WTC11 (cell line): ENCODE measurements at regions not wholly inside any gene's neighbourhood (a gene's known extent, or its start where the extent isn't known, plus 50 kb on each side); places are given as distances from the start of the nearest gene placed in this dataset.

Experiments
- ATAC-seq: fragments of 200-7000 bp; cut with Tn5 transposase; 2 replicates; pipeline ENCODE4 v1.10.0; 2021; ENCODE audit warnings: mild to moderate bottlenecking, moderate library complexity
- CTCF ChIA-PET: fragments of 300-600 bp; sonication (Branson Sonifier 250); formaldehyde crosslinking; loops from one replicate; lab custom pipeline; 2021; ENCODE audit warnings: antibody characterized with exemption; lab: Charles Lee
- POLR2A ChIA-PET: fragments of 350-600 bp; sonication (Branson Sonifier 250); formaldehyde crosslinking; loops from one replicate; lab custom pipeline; 2021; ENCODE audit warnings: antibody characterized with exemption; lab: Charles Lee
- DNase-seq: peaks from one replicate; pipeline ENCODE4 v3.0.0; 2021; ENCODE audit warnings: low spot score
- H3K27ac Mint-ChIP-seq: 2 replicates; pipeline ENCODE4 v1.8.0; 2021; ENCODE audit warnings: mixed read lengths
- H3K27me3 Mint-ChIP-seq: 2 replicates; pipeline ENCODE4 v1.8.0; 2021; ENCODE audit warnings: low read depth, mild to moderate bottlenecking, moderate library complexity, mixed read lengths
- H3K36me3 Mint-ChIP-seq: 2 replicates; pipeline ENCODE4 v1.8.0; 2021; ENCODE audit warnings: mixed read lengths
- H3K4me1 Mint-ChIP-seq: 2 replicates; pipeline ENCODE4 v1.8.0; 2022; ENCODE audit warnings: mixed read lengths
- H3K4me3 Mint-ChIP-seq: 2 replicates; pipeline ENCODE4 v1.8.0; 2021; ENCODE audit warnings: mild to moderate bottlenecking, moderate library complexity, mixed read lengths
- H3K9me3 Mint-ChIP-seq: 2 replicates; pipeline ENCODE4 v1.8.0; 2021; ENCODE audit warnings: mixed read lengths
- EMX1 ChIP-seq: fragments of 250-450 bp; sonication (Bioruptor Pico); IDR thresholded peaks from 2 replicates; pipeline ENCODE4 v1.8.0; 2021; ENCODE audit warnings: mild to moderate bottlenecking
- ETV6 ChIP-seq: sonication (generic); formaldehyde crosslinking; IDR thresholded peaks from 2 replicates; pipeline ENCODE4 v1.8.1; 2022; ENCODE audit warnings: mild to moderate bottlenecking, missing genetic modification reagents
- JAZF1 ChIP-seq: fragments of 250-450 bp; sonication (Bioruptor Pico); IDR thresholded peaks from 2 replicates; pipeline ENCODE4 v1.9.0; 2021; ENCODE audit warnings: moderate library complexity, mild to moderate bottlenecking, inconsistent platforms
- MYBL2 ChIP-seq: sonication (generic); formaldehyde crosslinking; IDR thresholded peaks from 2 replicates; pipeline ENCODE4 v1.8.1; 2023; ENCODE audit warnings: mild to moderate bottlenecking, moderate library complexity, missing genetic modification reagents
- NFE2L1 ChIP-seq: sonication (generic); formaldehyde crosslinking; IDR thresholded peaks from 2 replicates; pipeline ENCODE4 v1.8.1; 2023; ENCODE audit warnings: missing genetic modification reagents
- NFYB ChIP-seq: sonication (generic); formaldehyde crosslinking; conservative IDR thresholded peaks from 2 replicates; pipeline ENCODE4 v1.8.0; 2022; ENCODE audit warnings: low read depth, missing genetic modification reagents
- NR1H2 ChIP-seq: sonication (generic); formaldehyde crosslinking; IDR thresholded peaks from 2 replicates; pipeline ENCODE4 v1.9.0; 2021; ENCODE audit warnings: mild to moderate bottlenecking, moderate library complexity, missing genetic modification reagents
- RORB ChIP-seq: fragments of 250-450 bp; sonication (Bioruptor Pico); IDR thresholded peaks from 2 replicates; pipeline ENCODE4 v1.9.0; 2021; ENCODE audit warnings: mild to moderate bottlenecking
- SP1 ChIP-seq: sonication (generic); formaldehyde crosslinking; conservative IDR thresholded peaks from 2 replicates; pipeline ENCODE4 v1.8.1; 2022; ENCODE audit warnings: missing genetic modification reagents
- ZNF121 ChIP-seq: sonication (generic); formaldehyde crosslinking; IDR thresholded peaks from 2 replicates; pipeline ENCODE4 v1.8.0; 2023; ENCODE audit warnings: missing genetic modification reagents
- ZNF263 ChIP-seq: sonication (generic); formaldehyde crosslinking; IDR thresholded peaks from 2 replicates; pipeline ENCODE4 v1.8.1; 2022; ENCODE audit warnings: low read depth, mild to moderate bottlenecking, moderate library complexity, missing genetic modification reagents
- ZNF423 ChIP-seq: fragments of 250-450 bp; sonication (Bioruptor Pico); IDR thresholded peaks from 2 replicates; pipeline ENCODE4 v2.1.2; 2022; ENCODE audit warnings: mild to moderate bottlenecking, moderate library complexity
- TF ChIP-seq, protein P1 (sequence below): sonication (generic); formaldehyde crosslinking; IDR thresholded peaks from 2 replicates; pipeline ENCODE4 v1.8.0; 2022; ENCODE audit warnings: mild to moderate bottlenecking, missing genetic modification reagents
- TF ChIP-seq, protein P2 (sequence below): sonication (generic); formaldehyde crosslinking; IDR thresholded peaks from 2 replicates; pipeline ENCODE4 v1.8.0; 2023; ENCODE audit warnings: missing genetic modification reagents
- TF ChIP-seq, protein P3 (sequence below): sonication (generic); formaldehyde crosslinking; IDR thresholded peaks from 2 replicates; pipeline ENCODE4 v1.8.1; 2022; ENCODE audit warnings: mild to moderate bottlenecking, moderate library complexity, missing genetic modification reagents
- TF ChIP-seq, protein P4 (sequence below): fragments of 250-450 bp; sonication (Bioruptor Pico); IDR thresholded peaks from 2 replicates; pipeline ENCODE4 v1.9.0; 2021; ENCODE audit warnings: mild to moderate bottlenecking, borderline replicate concordance
- TF ChIP-seq, protein P5 (sequence below): sonication (generic); formaldehyde crosslinking; IDR thresholded peaks from 2 replicates; pipeline ENCODE4 v1.8.1; 2023; ENCODE audit warnings: mild to moderate bottlenecking, missing genetic modification reagents, moderate library complexity
- TF ChIP-seq, protein P6 (sequence below): fragments of 250-450 bp; sonication (Bioruptor Pico); IDR thresholded peaks from 2 replicates; pipeline ENCODE4 v1.8.0; 2021; ENCODE audit warnings: mild to moderate bottlenecking
- TF ChIP-seq, protein P7 (sequence below): sonication (generic); formaldehyde crosslinking; IDR thresholded peaks from 2 replicates; pipeline ENCODE4 v1.8.0; 2023; ENCODE audit warnings: missing genetic modification reagents, mild to moderate bottlenecking, borderline replicate concordance

DNA sequence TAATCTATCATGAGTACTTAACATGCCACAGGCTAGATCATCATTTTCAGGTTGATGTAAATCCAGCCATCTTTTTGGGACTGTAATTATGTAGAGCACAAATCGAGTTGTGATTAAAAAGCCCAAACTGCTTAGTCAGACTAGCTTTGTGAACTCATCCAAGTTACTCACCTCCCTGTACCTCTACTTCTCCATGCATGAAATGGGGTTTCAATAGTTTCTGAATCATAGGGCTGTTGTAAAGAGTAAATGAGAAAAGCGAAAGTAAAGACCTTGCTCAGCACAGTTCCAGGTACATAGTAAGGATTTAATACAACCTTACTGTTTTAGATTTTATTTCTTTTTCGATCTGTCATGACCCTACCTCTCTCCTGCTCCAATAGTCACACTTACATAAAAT, 85.6 kb upstream of the GAP43 start:
- ChIA-PET POLR2A (no interaction called here), CTCF (no interaction called here)
- Mint-ChIP-seq H3K27ac (no peak overlapping the region), H3K4me1 (no peaks in the 10 kb centered on the region), H3K4me3 (no peak overlapping the region), H3K36me3 (no peaks in the 10 kb centered on the region), H3K27me3 (peaks cover 5% of the 10 kb centered on the region), H3K9me3 (no peaks in the 10 kb centered on the region)
- DNase-seq (no peak), ATAC-seq (no peak)
- TF ChIP-seq ETV6 (CRISPR knock-in tag) (no peak), JAZF1 (CRISPR knock-in tag) (no peak)
- TF ChIP-seq, protein P1, sequence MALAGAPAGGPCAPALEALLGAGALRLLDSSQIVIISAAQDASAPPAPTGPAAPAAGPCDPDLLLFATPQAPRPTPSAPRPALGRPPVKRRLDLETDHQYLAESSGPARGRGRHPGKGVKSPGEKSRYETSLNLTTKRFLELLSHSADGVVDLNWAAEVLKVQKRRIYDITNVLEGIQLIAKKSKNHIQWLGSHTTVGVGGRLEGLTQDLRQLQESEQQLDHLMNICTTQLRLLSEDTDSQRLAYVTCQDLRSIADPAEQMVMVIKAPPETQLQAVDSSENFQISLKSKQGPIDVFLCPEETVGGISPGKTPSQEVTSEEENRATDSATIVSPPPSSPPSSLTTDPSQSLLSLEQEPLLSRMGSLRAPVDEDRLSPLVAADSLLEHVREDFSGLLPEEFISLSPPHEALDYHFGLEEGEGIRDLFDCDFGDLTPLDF (CRISPR knock-in tag), result no peak
- TF ChIP-seq, protein P2, sequence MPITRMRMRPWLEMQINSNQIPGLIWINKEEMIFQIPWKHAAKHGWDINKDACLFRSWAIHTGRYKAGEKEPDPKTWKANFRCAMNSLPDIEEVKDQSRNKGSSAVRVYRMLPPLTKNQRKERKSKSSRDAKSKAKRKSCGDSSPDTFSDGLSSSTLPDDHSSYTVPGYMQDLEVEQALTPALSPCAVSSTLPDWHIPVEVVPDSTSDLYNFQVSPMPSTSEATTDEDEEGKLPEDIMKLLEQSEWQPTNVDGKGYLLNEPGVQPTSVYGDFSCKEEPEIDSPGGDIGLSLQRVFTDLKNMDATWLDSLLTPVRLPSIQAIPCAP (CRISPR knock-in tag), result no peak

DNA sequence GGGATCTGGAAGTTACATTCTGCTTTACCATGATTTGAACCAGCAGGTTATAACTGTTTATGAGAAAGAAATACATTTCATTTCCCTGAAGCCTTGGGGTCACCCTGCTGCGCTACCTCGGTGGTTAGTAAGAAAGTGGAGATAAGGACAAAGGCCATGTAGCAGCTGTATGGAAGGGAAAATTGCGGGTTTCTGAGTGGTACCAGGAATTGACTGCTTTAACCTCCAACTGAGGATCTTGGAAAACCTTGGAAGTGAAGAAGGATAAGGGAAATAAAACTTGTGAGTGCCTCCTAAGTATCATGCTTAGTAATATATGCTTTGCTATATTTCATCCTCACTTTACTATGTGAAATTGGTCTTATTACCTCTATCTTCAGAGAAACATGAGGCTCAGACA, 76.1 kb upstream of the GAP43 start:
- H3K4me3 Mint-ChIP-seq, result no peak overlapping the region
- H3K9me3 Mint-ChIP-seq, result no peaks in the 10 kb centered on the region
- ChIA-PET CTCF (no interaction called here), POLR2A (no interaction called here)
- H3K27me3 Mint-ChIP-seq, result peaks cover 11% of the 10 kb centered on the region
- DNase-seq (no peak), ATAC-seq (no peak)
- H3K36me3 Mint-ChIP-seq, result no peaks in the 10 kb centered on the region
- peaks cover 9% of the 10 kb centered on the region; the same call in 1 of the 2 replicates for H3K4me1 Mint-ChIP-seq
- no peak for TF ChIP-seq ZNF263 (CRISPR knock-in tag)
- no peak for TF ChIP-seq JAZF1 (CRISPR knock-in tag)
- no peak for TF ChIP-seq ETV6 (CRISPR knock-in tag)
- no peak for TF ChIP-seq RORB
- H3K27ac Mint-ChIP-seq, result no peak overlapping the region

DNA sequence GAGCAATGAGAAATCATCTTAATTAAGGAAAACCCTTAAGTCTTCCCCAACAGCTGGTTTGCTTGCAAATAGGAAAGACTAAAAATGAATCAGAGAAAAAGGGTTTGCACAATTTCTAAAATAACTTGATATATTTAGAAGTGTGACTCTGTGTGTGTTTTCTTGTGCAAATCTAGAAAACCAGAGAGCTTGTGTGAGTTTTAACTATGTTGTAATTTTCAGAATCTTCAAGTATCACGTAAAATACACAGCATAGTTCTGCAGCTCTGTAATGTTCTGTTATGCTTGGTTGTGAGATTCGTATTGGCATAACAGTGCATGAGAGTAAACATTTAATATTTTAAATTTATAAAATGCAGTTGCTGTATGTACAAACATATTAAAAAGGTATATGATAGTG, 74.7 kb upstream of the GAP43 start:
- no peak for ATAC-seq
- Mint-ChIP-seq H3K9me3 (no peaks in the 10 kb centered on the region), H3K27ac (no peak overlapping the region), H3K4me1 (peaks cover 15% of the 10 kb centered on the region), H3K4me3 (no peak overlapping the region), H3K27me3 (peaks cover 25% of the 10 kb centered on the region), H3K36me3 (no peaks in the 10 kb centered on the region)
- DNase-seq, result no peak
- POLR2A ChIA-PET, result no interaction called here
- CTCF ChIA-PET, result no interaction called here
- no peak for TF ChIP-seq SP1 (CRISPR knock-in tag)
- TF ChIP-seq, protein P3, sequence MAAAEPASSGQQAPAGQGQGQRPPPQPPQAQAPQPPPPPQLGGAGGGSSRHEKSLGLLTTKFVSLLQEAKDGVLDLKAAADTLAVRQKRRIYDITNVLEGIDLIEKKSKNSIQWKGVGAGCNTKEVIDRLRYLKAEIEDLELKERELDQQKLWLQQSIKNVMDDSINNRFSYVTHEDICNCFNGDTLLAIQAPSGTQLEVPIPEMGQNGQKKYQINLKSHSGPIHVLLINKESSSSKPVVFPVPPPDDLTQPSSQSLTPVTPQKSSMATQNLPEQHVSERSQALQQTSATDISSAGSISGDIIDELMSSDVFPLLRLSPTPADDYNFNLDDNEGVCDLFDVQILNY, result no peak
- TF ChIP-seq, protein P4, sequence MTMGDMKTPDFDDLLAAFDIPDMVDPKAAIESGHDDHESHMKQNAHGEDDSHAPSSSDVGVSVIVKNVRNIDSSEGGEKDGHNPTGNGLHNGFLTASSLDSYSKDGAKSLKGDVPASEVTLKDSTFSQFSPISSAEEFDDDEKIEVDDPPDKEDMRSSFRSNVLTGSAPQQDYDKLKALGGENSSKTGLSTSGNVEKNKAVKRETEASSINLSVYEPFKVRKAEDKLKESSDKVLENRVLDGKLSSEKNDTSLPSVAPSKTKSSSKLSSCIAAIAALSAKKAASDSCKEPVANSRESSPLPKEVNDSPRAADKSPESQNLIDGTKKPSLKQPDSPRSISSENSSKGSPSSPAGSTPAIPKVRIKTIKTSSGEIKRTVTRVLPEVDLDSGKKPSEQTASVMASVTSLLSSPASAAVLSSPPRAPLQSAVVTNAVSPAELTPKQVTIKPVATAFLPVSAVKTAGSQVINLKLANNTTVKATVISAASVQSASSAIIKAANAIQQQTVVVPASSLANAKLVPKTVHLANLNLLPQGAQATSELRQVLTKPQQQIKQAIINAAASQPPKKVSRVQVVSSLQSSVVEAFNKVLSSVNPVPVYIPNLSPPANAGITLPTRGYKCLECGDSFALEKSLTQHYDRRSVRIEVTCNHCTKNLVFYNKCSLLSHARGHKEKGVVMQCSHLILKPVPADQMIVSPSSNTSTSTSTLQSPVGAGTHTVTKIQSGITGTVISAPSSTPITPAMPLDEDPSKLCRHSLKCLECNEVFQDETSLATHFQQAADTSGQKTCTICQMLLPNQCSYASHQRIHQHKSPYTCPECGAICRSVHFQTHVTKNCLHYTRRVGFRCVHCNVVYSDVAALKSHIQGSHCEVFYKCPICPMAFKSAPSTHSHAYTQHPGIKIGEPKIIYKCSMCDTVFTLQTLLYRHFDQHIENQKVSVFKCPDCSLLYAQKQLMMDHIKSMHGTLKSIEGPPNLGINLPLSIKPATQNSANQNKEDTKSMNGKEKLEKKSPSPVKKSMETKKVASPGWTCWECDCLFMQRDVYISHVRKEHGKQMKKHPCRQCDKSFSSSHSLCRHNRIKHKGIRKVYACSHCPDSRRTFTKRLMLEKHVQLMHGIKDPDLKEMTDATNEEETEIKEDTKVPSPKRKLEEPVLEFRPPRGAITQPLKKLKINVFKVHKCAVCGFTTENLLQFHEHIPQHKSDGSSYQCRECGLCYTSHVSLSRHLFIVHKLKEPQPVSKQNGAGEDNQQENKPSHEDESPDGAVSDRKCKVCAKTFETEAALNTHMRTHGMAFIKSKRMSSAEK, result no peak
- TF ChIP-seq, protein P5, sequence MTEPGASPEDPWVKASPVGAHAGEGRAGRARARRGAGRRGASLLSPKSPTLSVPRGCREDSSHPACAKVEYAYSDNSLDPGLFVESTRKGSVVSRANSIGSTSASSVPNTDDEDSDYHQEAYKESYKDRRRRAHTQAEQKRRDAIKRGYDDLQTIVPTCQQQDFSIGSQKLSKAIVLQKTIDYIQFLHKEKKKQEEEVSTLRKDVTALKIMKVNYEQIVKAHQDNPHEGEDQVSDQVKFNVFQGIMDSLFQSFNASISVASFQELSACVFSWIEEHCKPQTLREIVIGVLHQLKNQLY, result no peak
- no peak for TF ChIP-seq EMX1 (CRISPR knock-in tag)
- TF ChIP-seq ZNF423 (CRISPR knock-in tag), result no peak
- TF ChIP-seq NR1H2 (CRISPR knock-in tag), result no peak
- no peak for TF ChIP-seq MYBL2
- no peak for TF ChIP-seq NFYB (CRISPR knock-in tag)
- TF ChIP-seq, protein P2 (CRISPR knock-in tag), result no peak
- TF ChIP-seq, protein P6, sequence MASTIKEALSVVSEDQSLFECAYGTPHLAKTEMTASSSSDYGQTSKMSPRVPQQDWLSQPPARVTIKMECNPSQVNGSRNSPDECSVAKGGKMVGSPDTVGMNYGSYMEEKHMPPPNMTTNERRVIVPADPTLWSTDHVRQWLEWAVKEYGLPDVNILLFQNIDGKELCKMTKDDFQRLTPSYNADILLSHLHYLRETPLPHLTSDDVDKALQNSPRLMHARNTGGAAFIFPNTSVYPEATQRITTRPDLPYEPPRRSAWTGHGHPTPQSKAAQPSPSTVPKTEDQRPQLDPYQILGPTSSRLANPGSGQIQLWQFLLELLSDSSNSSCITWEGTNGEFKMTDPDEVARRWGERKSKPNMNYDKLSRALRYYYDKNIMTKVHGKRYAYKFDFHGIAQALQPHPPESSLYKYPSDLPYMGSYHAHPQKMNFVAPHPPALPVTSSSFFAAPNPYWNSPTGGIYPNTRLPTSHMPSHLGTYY (CRISPR knock-in tag), result no peak
- no peak for TF ChIP-seq NFE2L1
- no peak for TF ChIP-seq ZNF121 (CRISPR knock-in tag)
- TF ChIP-seq, protein P7, sequence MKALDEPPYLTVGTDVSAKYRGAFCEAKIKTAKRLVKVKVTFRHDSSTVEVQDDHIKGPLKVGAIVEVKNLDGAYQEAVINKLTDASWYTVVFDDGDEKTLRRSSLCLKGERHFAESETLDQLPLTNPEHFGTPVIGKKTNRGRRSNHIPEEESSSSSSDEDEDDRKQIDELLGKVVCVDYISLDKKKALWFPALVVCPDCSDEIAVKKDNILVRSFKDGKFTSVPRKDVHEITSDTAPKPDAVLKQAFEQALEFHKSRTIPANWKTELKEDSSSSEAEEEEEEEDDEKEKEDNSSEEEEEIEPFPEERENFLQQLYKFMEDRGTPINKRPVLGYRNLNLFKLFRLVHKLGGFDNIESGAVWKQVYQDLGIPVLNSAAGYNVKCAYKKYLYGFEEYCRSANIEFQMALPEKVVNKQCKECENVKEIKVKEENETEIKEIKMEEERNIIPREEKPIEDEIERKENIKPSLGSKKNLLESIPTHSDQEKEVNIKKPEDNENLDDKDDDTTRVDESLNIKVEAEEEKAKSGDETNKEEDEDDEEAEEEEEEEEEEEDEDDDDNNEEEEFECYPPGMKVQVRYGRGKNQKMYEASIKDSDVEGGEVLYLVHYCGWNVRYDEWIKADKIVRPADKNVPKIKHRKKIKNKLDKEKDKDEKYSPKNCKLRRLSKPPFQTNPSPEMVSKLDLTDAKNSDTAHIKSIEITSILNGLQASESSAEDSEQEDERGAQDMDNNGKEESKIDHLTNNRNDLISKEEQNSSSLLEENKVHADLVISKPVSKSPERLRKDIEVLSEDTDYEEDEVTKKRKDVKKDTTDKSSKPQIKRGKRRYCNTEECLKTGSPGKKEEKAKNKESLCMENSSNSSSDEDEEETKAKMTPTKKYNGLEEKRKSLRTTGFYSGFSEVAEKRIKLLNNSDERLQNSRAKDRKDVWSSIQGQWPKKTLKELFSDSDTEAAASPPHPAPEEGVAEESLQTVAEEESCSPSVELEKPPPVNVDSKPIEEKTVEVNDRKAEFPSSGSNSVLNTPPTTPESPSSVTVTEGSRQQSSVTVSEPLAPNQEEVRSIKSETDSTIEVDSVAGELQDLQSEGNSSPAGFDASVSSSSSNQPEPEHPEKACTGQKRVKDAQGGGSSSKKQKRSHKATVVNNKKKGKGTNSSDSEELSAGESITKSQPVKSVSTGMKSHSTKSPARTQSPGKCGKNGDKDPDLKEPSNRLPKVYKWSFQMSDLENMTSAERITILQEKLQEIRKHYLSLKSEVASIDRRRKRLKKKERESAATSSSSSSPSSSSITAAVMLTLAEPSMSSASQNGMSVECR (CRISPR knock-in tag), result no peak
